Common myeloid progenitor, CD34-positive (primary cell): ENCODE measurements at regions not wholly inside any gene's neighbourhood (a gene's known extent, or its start where the extent isn't known, plus 50 kb on each side); places are given as distances from the start of the nearest gene placed in this dataset.
"Not testable (repeated sequence)": the region's sequence is repeated elsewhere in the genome, so short reads cannot be mapped to it uniquely, and the experiment has no call there.

Experiments used
- CTCF ChIA-PET: fragments of 350-600 bp; sonication (Branson Sonifier 250); formaldehyde crosslinking; loops from one replicate; lab custom pipeline; 2021; ENCODE audit warnings: antibody characterized with exemption; lab: Charles Lee
- POLR2A ChIA-PET: fragments of 350-600 bp; sonication (Branson Sonifier 250); formaldehyde crosslinking; loops from one replicate; lab custom pipeline; 2021; ENCODE audit warnings: antibody characterized with exemption; lab: Charles Lee
- DNase-seq, 3 donors: peaks; one replicate each; pipeline versions ENCODE4 v3.0.0 to v3.0.0-alpha.2; 2013
- H3K27ac ChIP-seq, 2 experiments: 1 replicate in 1 of 2; 2 replicates in 1 of 2; pipeline ENCODE4 v1.7.0; 2013; ENCODE audit warnings: inconsistent platforms in 2 of 2, low read length in 2 of 2, mild to moderate bottlenecking in 2 of 2, low read depth in 1 of 2, moderate library complexity in 1 of 2; ENCODE audit not compliant: severe bottlenecking in 2 of 2, insufficient read depth in 1 of 2, poor library complexity in 1 of 2
- H3K27me3 ChIP-seq, 5 experiments: replicated peaks in 2 of 5; 1 replicate in 3 of 5; 2 replicates in 2 of 5; pipeline versions ENCODE4 v1.6.1 to v1.7.0; 2013; ENCODE audit warnings: low read length in 4 of 5, mild to moderate bottlenecking in 2 of 5, moderate library complexity in 2 of 5, inconsistent platforms in 1 of 5; ENCODE audit not compliant: insufficient read depth in 5 of 5, control insufficient read depth in 4 of 5
- H3K36me3 ChIP-seq, 4 experiments: 1 replicate in 2 of 4; 2 replicates in 2 of 4; pipeline versions ENCODE4 v1.6.1 to v1.7.0; 2013; ENCODE audit warnings: low read length in 3 of 4, control low read depth in 1 of 4, mild to moderate bottlenecking in 1 of 4; ENCODE audit not compliant: control insufficient read depth in 4 of 4, insufficient read depth in 4 of 4
- H3K4me1 ChIP-seq, 4 experiments: 1 replicate in 3 of 4; 2 replicates in 1 of 4; pipeline versions ENCODE4 v1.6.1 to v1.7.1; 2013; ENCODE audit warnings: low read length in 3 of 4, mild to moderate bottlenecking in 3 of 4, control low read depth in 1 of 4, inconsistent platforms in 1 of 4, moderate library complexity in 1 of 4; ENCODE audit not compliant: control insufficient read depth in 4 of 4, insufficient read depth in 4 of 4; ENCODE audit errors: control extremely low read depth in 1 of 4
- H3K4me3 ChIP-seq, 7 experiments: 1 replicate in 4 of 7; 2 replicates in 3 of 7; pipeline versions ENCODE4 v1.5.1 to v1.7.0; 2013; ENCODE audit warnings: mild to moderate bottlenecking in 7 of 7, low read length in 6 of 7, moderate library complexity in 6 of 7, inconsistent platforms in 2 of 7, low read depth in 2 of 7, control low read depth in 1 of 7; ENCODE audit not compliant: insufficient read depth in 4 of 7, control insufficient read depth in 1 of 7; ENCODE audit errors: extremely low read depth in 1 of 7
- H3K9me3 ChIP-seq, 5 experiments: 1 replicate in 4 of 5; 2 replicates in 1 of 5; pipeline versions ENCODE4 v1.6.1 to v1.7.1; 2013; ENCODE audit warnings: low read length in 4 of 5, mild to moderate bottlenecking in 2 of 5, inconsistent platforms in 1 of 5, low read depth in 1 of 5, moderate library complexity in 1 of 5; ENCODE audit not compliant: control insufficient read depth in 4 of 5, insufficient read depth in 2 of 5; ENCODE audit errors: control extremely low read depth in 1 of 5
- WGBS: methylation state at CpG from one replicate; pipeline ENCODE4 v1.1.5; 2013; ENCODE audit not compliant: insufficient coverage; 5-methylcytosine and 5-hydroxymethylcytosine counted together

DNA sequence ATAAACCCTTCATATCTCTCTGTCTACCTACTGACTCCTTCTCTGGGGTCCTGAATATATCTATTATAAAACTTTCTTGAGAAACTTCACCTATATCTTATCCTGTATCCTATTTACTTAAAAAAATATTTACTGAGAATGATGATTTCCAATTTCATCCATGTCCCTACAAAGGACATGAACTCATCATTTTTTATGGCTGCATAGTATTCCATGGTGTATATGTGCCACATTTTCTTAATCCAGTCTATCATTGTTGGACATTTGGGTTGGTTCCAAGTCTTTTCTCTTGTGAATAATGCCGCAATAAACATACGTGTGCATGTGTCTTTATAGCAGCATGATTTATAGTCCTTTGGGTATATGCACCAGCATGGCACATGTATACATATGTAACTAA lies 301.7 kb upstream of the RAI14 start:
- CTCF ChIA-PET, DNase-seq: not testable (repeated sequence)

DNA sequence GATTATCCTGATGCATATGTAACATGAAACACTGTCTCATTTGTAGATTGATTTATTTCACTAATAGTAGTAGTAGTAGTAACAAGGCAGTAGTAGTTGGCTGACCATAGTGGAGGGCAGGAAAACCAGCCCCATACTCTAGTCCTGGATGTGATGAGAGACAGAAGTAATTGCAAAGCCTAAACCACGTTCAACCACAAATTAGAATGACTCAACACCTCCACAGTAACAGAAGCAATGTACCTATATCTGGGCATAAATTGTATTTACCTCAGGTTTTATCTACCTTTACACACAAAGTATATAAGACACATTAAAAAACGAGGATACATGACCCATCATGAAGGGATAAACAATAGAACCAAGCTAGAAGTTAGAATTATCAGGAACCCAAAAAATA lies 284.7 kb upstream of the RAI14 start:
- CTCF ChIA-PET, result not testable (repeated sequence)

More for the DNA sequence above, 301.7 kb upstream of the RAI14 start:
- POLR2A ChIA-PET, H3K9me3 ChIP-seq, H3K4me1 ChIP-seq, H3K27ac ChIP-seq, H3K27me3 ChIP-seq, H3K36me3 ChIP-seq, H3K4me3 ChIP-seq: not testable (repeated sequence)
- no CpG with 5 or more reads among the region's 2 CpGs for WGBS

DNA sequence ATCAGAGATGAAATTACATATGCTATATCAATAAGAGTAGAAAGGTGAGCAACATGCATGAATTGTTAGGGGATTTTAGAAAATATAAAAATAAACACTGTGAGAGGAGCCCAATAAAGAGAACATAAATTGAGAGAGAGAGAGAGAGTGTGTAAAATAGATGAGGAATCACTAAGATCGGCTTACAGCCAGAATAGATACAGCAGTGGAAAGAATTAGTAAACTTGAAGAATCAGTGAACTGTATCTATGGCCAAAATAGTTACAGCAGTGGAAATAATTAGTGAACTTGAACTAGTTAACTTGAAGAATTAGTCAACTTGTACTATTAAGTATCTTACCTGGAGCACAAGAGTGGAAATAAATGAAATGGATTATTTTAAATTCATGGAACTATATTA lies 284.3 kb upstream of the RAI14 start:
- CTCF ChIA-PET, H3K9me3 ChIP-seq, POLR2A ChIA-PET, H3K27ac ChIP-seq, H3K27me3 ChIP-seq, H3K36me3 ChIP-seq, H3K4me1 ChIP-seq, DNase-seq, H3K4me3 ChIP-seq: not testable (repeated sequence)
- 0% methylated on average over 1 of the region's 1 CpG for WGBS

More for the DNA sequence above, 284.7 kb upstream of the RAI14 start:
- H3K9me3 ChIP-seq, H3K27me3 ChIP-seq, POLR2A ChIA-PET, H3K4me3 ChIP-seq, H3K4me1 ChIP-seq, DNase-seq, H3K36me3 ChIP-seq, H3K27ac ChIP-seq: not testable (repeated sequence)
- WGBS, result no CpG with 5 or more reads among the region's 2 CpGs

DNA sequence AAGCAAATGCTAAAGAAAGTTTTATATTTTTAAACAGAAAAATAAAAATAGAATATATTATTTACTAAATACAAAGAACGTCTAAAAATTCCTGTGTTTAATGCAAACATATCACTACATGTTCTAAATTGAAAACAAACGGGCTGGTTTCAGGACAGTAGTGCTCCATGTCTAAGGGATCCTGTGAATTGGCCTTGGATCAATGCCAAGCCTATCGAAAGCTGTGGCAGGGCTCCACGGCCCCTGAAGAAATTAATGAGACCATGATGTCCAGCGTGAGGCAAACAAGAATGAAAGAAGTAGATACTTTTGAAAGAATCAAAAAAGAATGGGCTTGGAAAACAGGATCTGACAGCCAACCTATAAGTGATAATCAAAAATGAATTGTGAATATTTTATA lies 283.4 kb upstream of the RAI14 start:
- CTCF ChIA-PET, H3K9me3 ChIP-seq, H3K4me1 ChIP-seq, H3K27ac ChIP-seq, H3K36me3 ChIP-seq, POLR2A ChIA-PET, H3K27me3 ChIP-seq, H3K4me3 ChIP-seq, DNase-seq: not testable (repeated sequence)
- WGBS, result 71% methylated on average over 4 of the region's 5 CpGs

DNA sequence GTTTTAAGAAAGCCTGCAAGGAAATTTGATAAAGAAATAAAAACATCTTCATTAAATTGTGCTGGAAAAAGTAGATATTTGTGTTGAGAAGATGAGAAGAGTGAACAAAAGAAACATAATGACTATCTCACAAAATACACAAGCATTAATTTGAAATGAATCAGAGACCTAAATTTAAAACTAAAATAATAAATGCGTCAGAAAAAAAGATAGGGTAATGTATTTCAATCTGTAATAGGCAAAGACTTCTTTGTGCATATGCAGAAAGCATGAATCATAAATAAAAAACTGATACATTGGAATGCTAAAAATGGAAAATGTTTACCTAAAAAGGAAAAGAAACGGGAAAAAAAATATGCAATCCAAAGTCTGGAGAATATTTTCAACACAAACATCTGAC lies 278.5 kb upstream of the RAI14 start:
- POLR2A ChIA-PET, H3K4me1 ChIP-seq, H3K36me3 ChIP-seq, H3K27ac ChIP-seq, H3K9me3 ChIP-seq, CTCF ChIA-PET, DNase-seq, H3K27me3 ChIP-seq, H3K4me3 ChIP-seq: not testable (repeated sequence)
- no CpG with 5 or more reads among the region's 2 CpGs for WGBS

DNA sequence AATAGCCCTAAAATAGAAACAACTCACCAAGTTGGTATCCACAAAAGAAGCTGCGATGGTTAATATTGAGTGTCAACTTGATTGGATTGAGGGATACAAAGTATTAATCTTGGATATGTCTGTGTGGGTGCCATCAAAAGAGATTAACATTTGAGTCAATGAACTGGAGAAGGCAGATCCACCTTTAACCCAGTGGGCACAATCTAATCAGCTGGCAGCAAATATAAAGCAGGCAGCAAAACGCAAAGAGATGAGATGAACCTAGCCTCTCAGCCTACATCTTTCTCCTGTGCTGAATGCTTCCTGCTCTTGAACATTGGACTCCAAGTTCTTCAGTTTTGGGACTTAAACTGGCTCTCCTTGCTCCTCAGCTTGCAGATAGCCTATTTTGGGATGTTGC lies 277.6 kb upstream of the RAI14 start:
- CTCF ChIA-PET, H3K4me3 ChIP-seq, DNase-seq, H3K27me3 ChIP-seq, H3K36me3 ChIP-seq, POLR2A ChIA-PET, H3K4me1 ChIP-seq, H3K9me3 ChIP-seq, H3K27ac ChIP-seq: not testable (repeated sequence)
- 100% methylated on average over 1 of the region's 2 CpGs for WGBS

DNA sequence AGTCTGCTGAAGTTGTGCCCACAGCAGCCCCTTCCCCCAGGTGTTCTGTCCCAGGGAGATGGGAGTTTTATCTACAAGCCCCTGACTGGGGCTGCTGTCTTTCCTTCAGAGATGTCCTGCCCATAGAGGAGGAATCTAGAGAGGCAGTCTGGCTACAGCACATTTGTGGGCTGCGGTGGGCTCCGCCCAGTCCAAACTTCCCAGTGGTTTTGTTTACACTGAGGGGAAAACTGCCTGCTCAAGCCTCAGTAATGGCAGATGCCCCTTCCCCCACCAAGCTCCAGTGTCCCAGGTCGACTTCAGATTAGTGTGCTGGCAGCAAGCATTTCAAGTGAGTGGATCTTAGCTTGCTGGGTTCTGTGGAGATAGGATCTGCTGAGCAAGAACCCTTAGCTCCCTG lies 267.4 kb upstream of the RAI14 start:
- no CpG with 5 or more reads among the region's 3 CpGs for WGBS
- CTCF ChIA-PET, H3K36me3 ChIP-seq, POLR2A ChIA-PET, H3K27ac ChIP-seq, H3K4me1 ChIP-seq, H3K9me3 ChIP-seq, H3K27me3 ChIP-seq, DNase-seq, H3K4me3 ChIP-seq: not testable (repeated sequence)
